Esophagus (tissue), 2 donors: ENCODE measurements at regions not wholly inside any gene's neighbourhood (a gene's known extent, or its start where the extent isn't known, plus 50 kb on each side); places are given as distances from the start of the nearest gene placed in this dataset.

Experiments
- H3K27ac ChIP-seq, 2 donors: one replicate each; pipeline ENCODE4 v1.5.1; 2013; ENCODE audit warnings: low read depth in 2 of 2, mild to moderate bottlenecking in 2 of 2, inconsistent platforms in 1 of 2, low read length in 1 of 2, moderate library complexity in 1 of 2
- H3K27me3 ChIP-seq, 2 donors: one replicate each; pipeline ENCODE4 v1.6.1; 2013; ENCODE audit warnings: low read length in 2 of 2, control low read depth in 1 of 2, mild to moderate bottlenecking in 1 of 2; ENCODE audit not compliant: insufficient read depth in 2 of 2, control insufficient read depth in 1 of 2
- H3K36me3 ChIP-seq, 2 donors: one replicate each; pipeline ENCODE4 v1.6.1; 2013; ENCODE audit warnings: low read length in 1 of 2; ENCODE audit not compliant: control insufficient read depth in 2 of 2, insufficient read depth in 2 of 2
- H3K4me1 ChIP-seq, 2 donors: one replicate each; pipeline ENCODE4 v1.6.1; 2013; ENCODE audit warnings: low read length in 1 of 2; ENCODE audit not compliant: control insufficient read depth in 2 of 2, insufficient read depth in 2 of 2
- H3K4me3 ChIP-seq, 2 donors: one replicate each; pipeline ENCODE4 v1.5.1; 2013; ENCODE audit warnings: low read length in 2 of 2, mild to moderate bottlenecking in 2 of 2, low read depth in 1 of 2, moderate library complexity in 1 of 2
- H3K9me3 ChIP-seq, 2 donors: one replicate each; pipeline ENCODE4 v1.6.1; 2013; ENCODE audit warnings: mild to moderate bottlenecking in 2 of 2, low read depth in 1 of 2, low read length in 1 of 2, moderate library complexity in 1 of 2; ENCODE audit not compliant: control insufficient read depth in 2 of 2, insufficient read depth in 1 of 2
- WGBS, 2 donors: extraction: QIAGEN DNeasy Blood & Tissue Kit; methylation state at CpG; one replicate each; pipeline ENCODE4 v1.1.7; 2013; 5-methylcytosine and 5-hydroxymethylcytosine counted together
- donor health status: healthy with polysubstance abuse.
- donor health status: Bipolar disorder and iron deficiency.

- Histone ChIP-seq H3K27me3 (no peaks in the 10 kb centered on the region), H3K4me1 (no peaks in the 10 kb centered on the region), H3K9me3 (no peaks in the 10 kb centered on the region), H3K36me3 (no peaks in the 10 kb centered on the region), H3K4me3 (no peak overlapping the region), H3K27ac (no peak overlapping the region)
- WGBS, 2 donors = 87 to 88% methylated on average over 17 of the region's 17 CpGs
These were observed 488.0 kb downstream of the EIPR1 start for GRCh38 chr2:2889646-2890045.

- H3K9me3 ChIP-seq = no peaks in the 10 kb centered on the region
- no peak overlapping the region for H3K4me3 ChIP-seq
- H3K27me3 ChIP-seq = no peaks in the 10 kb centered on the region
- WGBS, 2 donors = 89% methylated on average over 10 of the region's 10 CpGs
- no peak overlapping the region for H3K27ac ChIP-seq
- H3K36me3 ChIP-seq = no peaks in the 10 kb centered on the region
- no peaks in the 10 kb centered on the region for H3K4me1 ChIP-seq
These were observed 488.5 kb downstream of the EIPR1 start for GRCh38 chr2:2889141-2889540.

GRCh38 chr2:2887772-2888387 lies 489.7 kb downstream of the EIPR1 start:
- WGBS, 2 donors = 72 to 77% methylated on average over 3 of the region's 3 CpGs
- Histone ChIP-seq H3K27me3 (no peaks in the 10 kb centered on the region), H3K4me1 (no peaks in the 10 kb centered on the region), H3K4me3 (no peak overlapping the region), H3K27ac (no peak overlapping the region), H3K36me3 (no peaks in the 10 kb centered on the region), H3K9me3 (no peaks in the 10 kb centered on the region)

GRCh38 chr2:2886922-2887321 lies 490.7 kb downstream of the EIPR1 start:
- Histone ChIP-seq H3K4me1 (no peaks in the 10 kb centered on the region), H3K9me3 (peaks cover 0 to 4% of the 10 kb centered on the region in 2 donors), H3K27ac (no peak overlapping the region), H3K36me3 (no peaks in the 10 kb centered on the region), H3K4me3 (no peak overlapping the region), H3K27me3 (no peaks in the 10 kb centered on the region)
- WGBS, 2 donors = 67% methylated on average over 7 of the region's 7 CpGs

- WGBS, 2 donors = 66 to 67% methylated on average over 5 of the region's 5 CpGs
- H3K27ac ChIP-seq = no peak overlapping the region
These were observed 496.1 kb downstream of the EIPR1 start for GRCh38 chr2:2881499-2881898.

GRCh38 chr2:2880938-2881337 lies 496.7 kb downstream of the EIPR1 start:
- H3K27me3 ChIP-seq = no peaks in the 10 kb centered on the region
- H3K4me1 ChIP-seq = no peaks in the 10 kb centered on the region
- no peak overlapping the region for H3K27ac ChIP-seq
- no peaks in the 10 kb centered on the region for H3K36me3 ChIP-seq
- WGBS, 2 donors = 82 to 88% methylated on average over 4 of the region's 4 CpGs
- no peak overlapping the region for H3K4me3 ChIP-seq
- peaks cover 0 to 4% of the 10 kb centered on the region in 2 donors for H3K9me3 ChIP-seq

More at GRCh38 chr2:2881499-2881898, 496.1 kb downstream of the EIPR1 start:
- Histone ChIP-seq H3K9me3 (peaks cover 0 to 4% of the 10 kb centered on the region in 2 donors), H3K4me1 (no peaks in the 10 kb centered on the region), H3K27me3 (no peaks in the 10 kb centered on the region), H3K36me3 (no peaks in the 10 kb centered on the region), H3K4me3 (no peak overlapping the region)

- Histone ChIP-seq H3K4me3 (no peak overlapping the region), H3K27me3 (no peaks in the 10 kb centered on the region), H3K9me3 (peaks cover 0 to 4% of the 10 kb centered on the region in 2 donors), H3K36me3 (no peaks in the 10 kb centered on the region), H3K27ac (no peak overlapping the region), H3K4me1 (no peaks in the 10 kb centered on the region)
- WGBS, 2 donors = 48 to 60% methylated on average over 7 of the region's 7 CpGs
These were observed 497.8 kb downstream of the EIPR1 start for GRCh38 chr2:2879781-2880180.

- no peaks in the 10 kb centered on the region for H3K27me3 ChIP-seq
- no peaks in the 10 kb centered on the region for H3K4me1 ChIP-seq
- H3K27ac ChIP-seq = no peak overlapping the region
- H3K36me3 ChIP-seq = no peaks in the 10 kb centered on the region
- H3K9me3 ChIP-seq = peaks cover 0 to 4% of the 10 kb centered on the region in 2 donors
- H3K4me3 ChIP-seq = no peak overlapping the region
These were observed 498.5 kb downstream of the EIPR1 start for GRCh38 chr2:2879071-2879470.

GRCh38 chr2:2877427-2877826 lies 500.2 kb downstream of the EIPR1 start:
- H3K4me1 ChIP-seq = no peaks in the 10 kb centered on the region
- no peak overlapping the region for H3K4me3 ChIP-seq
- H3K27ac ChIP-seq = no peak overlapping the region
- no peaks in the 10 kb centered on the region for H3K36me3 ChIP-seq
- H3K27me3 ChIP-seq = no peaks in the 10 kb centered on the region
- 81 to 85% methylated on average over 13 of the region's 13 CpGs for WGBS, 2 donors
- H3K9me3 ChIP-seq = peaks cover 0 to 4% of the 10 kb centered on the region in 2 donors
